Thyroid gland (tissue), 4 donors: ENCODE measurements at regions not wholly inside any gene's neighbourhood (a gene's known extent, or its start where the extent isn't known, plus 50 kb on each side); places are given as distances from the start of the nearest gene placed in this dataset.

ENCODE experiments used
- CTCF ChIP-seq, 6 experiments: fragments of 200-600 bp in 3 of 6; fragments of 450-650 bp in 3 of 6; sonication (generic) in 3 of 6; IDR thresholded peaks; one replicate each; pipeline ENCODE4 v1.5.1; 2016 to 2019; ENCODE audit warnings: antibody characterized with exemption in 6 of 6, mild to moderate bottlenecking in 2 of 6, inconsistent platforms in 1 of 6, moderate library complexity in 1 of 6
- POLR2A ChIP-seq, 2 donors: fragments of 450-650 bp; IDR thresholded peaks; one replicate each; pipeline ENCODE4 v1.6.1; 2017; ENCODE audit warnings: antibody characterized with exemption in 2 of 2, mild to moderate bottlenecking in 2 of 2, moderate library complexity in 1 of 2

- TF ChIP-seq CTCF (IDR thresholded peaks at IDR 0.05): no peak
- no peak for TF ChIP-seq POLR2A (IDR thresholded peaks at IDR 0.05)
Measured at GRCh38 chr10:29041616-29042015, 247.3 kb upstream of the LYZL1 start.
